ENCODE measurements at regions not wholly inside any gene's neighbourhood (a gene's known extent, or its start where the extent isn't known, plus 50 kb on each side); places are given as distances from the start of the nearest gene placed in this dataset.

GRCh38 chr17:68172461-68172954 lies 75.3 kb upstream of the AMZ2 start (continued):
- TF ChIP-seq, protein P1, sequence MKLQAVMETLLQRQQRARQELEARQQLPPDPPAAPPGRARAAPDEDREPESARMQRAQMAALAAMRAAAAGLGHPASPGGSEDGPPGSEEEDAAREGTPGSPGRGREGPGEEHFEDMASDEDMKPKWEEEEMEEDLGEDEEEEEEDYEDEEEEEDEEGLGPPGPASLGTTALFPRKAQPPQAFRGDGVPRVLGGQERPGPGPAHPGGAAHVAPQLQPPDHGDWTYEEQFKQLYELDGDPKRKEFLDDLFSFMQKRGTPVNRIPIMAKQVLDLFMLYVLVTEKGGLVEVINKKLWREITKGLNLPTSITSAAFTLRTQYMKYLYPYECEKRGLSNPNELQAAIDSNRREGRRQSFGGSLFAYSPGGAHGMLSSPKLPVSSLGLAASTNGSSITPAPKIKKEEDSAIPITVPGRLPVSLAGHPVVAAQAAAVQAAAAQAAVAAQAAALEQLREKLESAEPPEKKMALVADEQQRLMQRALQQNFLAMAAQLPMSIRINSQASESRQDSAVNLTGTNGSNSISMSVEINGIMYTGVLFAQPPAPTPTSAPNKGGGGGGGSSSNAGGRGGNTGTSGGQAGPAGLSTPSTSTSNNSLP (IDR thresholded peaks at IDR 0.05; ENCODE audit: low read depth, low read length): no peak
- TF ChIP-seq PPARG (CRISPR knock-in tag; conservative IDR thresholded peaks at IDR 0.05) (peak; percentile 37; the same call in 1 of the 2 replicates), RXRB (CRISPR knock-in tag; IDR thresholded peaks at IDR 0.05; ENCODE audit: borderline replicate concordance) (peak; percentile 42; the same call in 1 of the 2 replicates), PAXIP1 (CRISPR knock-in tag; conservative IDR thresholded peaks at IDR 0.05) (no peak), THRA (CRISPR knock-in tag; IDR thresholded peaks at IDR 0.05; ENCODE audit: borderline replicate concordance) (no peak), ZNF441 (CRISPR knock-in tag; IDR thresholded peaks at IDR 0.05; ENCODE audit: borderline replicate concordance) (no peak; the same call in 1 of the 2 replicates), FOXC1 (CRISPR knock-in tag; IDR thresholded peaks at IDR 0.05; ENCODE audit: borderline replicate concordance) (no peak), ZNF30 (CRISPR knock-in tag; IDR thresholded peaks at IDR 0.05) (no peak), MEF2D (CRISPR knock-in tag; IDR thresholded peaks at IDR 0.05) (peak; percentile 25; the same call in 1 of the 2 replicates), MLLT10 (CRISPR knock-in tag; IDR thresholded peaks at IDR 0.05) (no peak), ZNF329 (CRISPR knock-in tag; IDR thresholded peaks at IDR 0.05; ENCODE audit: low read depth) (no peak), CEBPZ (IDR thresholded peaks at IDR 0.05; ENCODE audit: low read length) (no peak), ZNF800 (CRISPR knock-in tag; IDR thresholded peaks at IDR 0.05) (peak; percentile 55; the same call in 1 of the 2 replicates), PTBP1 (IDR thresholded peaks at IDR 0.05; ENCODE audit: low read depth, low read length, poor library complexity, severe bottlenecking) (no peak), PHF5A (CRISPR knock-in tag; IDR thresholded peaks at IDR 0.05; ENCODE audit: low read depth, unreplicated experiment) (peak; percentile 81), BORCS8-MEF2B (CRISPR knock-in tag; IDR thresholded peaks at IDR 0.05) (no peak), NFYB (CRISPR knock-in tag; IDR thresholded peaks at IDR 0.05) (no peak), ERF (CRISPR knock-in tag; IDR thresholded peaks at IDR 0.05) (peak; percentile 60; the same call in 1 of the 2 replicates), ZNF354B (CRISPR knock-in tag; IDR thresholded peaks at IDR 0.05) (no peak)

Measured in HepG2 (cell line).